WTC11 (cell line): ENCODE measurements at regions not wholly inside any gene's neighbourhood (a gene's known extent, or its start where the extent isn't known, plus 50 kb on each side); places are given as distances from the start of the nearest gene placed in this dataset.

Source experiments
- ATAC-seq: fragments of 200-7000 bp; cut with Tn5 transposase; 2 replicates; pipeline ENCODE4 v1.10.0; 2021; ENCODE audit warnings: mild to moderate bottlenecking, moderate library complexity
- CTCF ChIA-PET: fragments of 300-600 bp; sonication (Branson Sonifier 250); formaldehyde crosslinking; loops from one replicate; lab custom pipeline; 2021; ENCODE audit warnings: antibody characterized with exemption; lab: Charles Lee
- POLR2A ChIA-PET: fragments of 350-600 bp; sonication (Branson Sonifier 250); formaldehyde crosslinking; loops from one replicate; lab custom pipeline; 2021; ENCODE audit warnings: antibody characterized with exemption; lab: Charles Lee
- DNase-seq: peaks from one replicate; pipeline ENCODE4 v3.0.0; 2021; ENCODE audit warnings: low spot score
- H3K27ac Mint-ChIP-seq: 2 replicates; pipeline ENCODE4 v1.8.0; 2021; ENCODE audit warnings: mixed read lengths
- H3K27me3 Mint-ChIP-seq: 2 replicates; pipeline ENCODE4 v1.8.0; 2021; ENCODE audit warnings: low read depth, mild to moderate bottlenecking, moderate library complexity, mixed read lengths
- H3K36me3 Mint-ChIP-seq: 2 replicates; pipeline ENCODE4 v1.8.0; 2021; ENCODE audit warnings: mixed read lengths
- H3K4me1 Mint-ChIP-seq: 2 replicates; pipeline ENCODE4 v1.8.0; 2022; ENCODE audit warnings: mixed read lengths
- H3K4me3 Mint-ChIP-seq: 2 replicates; pipeline ENCODE4 v1.8.0; 2021; ENCODE audit warnings: mild to moderate bottlenecking, moderate library complexity, mixed read lengths
- H3K9me3 Mint-ChIP-seq: 2 replicates; pipeline ENCODE4 v1.8.0; 2021; ENCODE audit warnings: mixed read lengths
- AFF4 ChIP-seq: sonication (generic); formaldehyde crosslinking; IDR thresholded peaks from 2 replicates; pipeline ENCODE4 v1.8.1; 2023; ENCODE audit warnings: mild to moderate bottlenecking, missing genetic modification reagents, borderline replicate concordance
- CREM ChIP-seq: sonication (generic); formaldehyde crosslinking; IDR thresholded peaks from 2 replicates; pipeline ENCODE4 v1.8.1; 2022; ENCODE audit warnings: mild to moderate bottlenecking, missing genetic modification reagents, moderate library complexity
- EMX1 ChIP-seq: fragments of 250-450 bp; sonication (Bioruptor Pico); IDR thresholded peaks from 2 replicates; pipeline ENCODE4 v1.8.0; 2021; ENCODE audit warnings: mild to moderate bottlenecking
- FOXJ3 ChIP-seq: sonication (generic); formaldehyde crosslinking; IDR thresholded peaks from 2 replicates; pipeline ENCODE4 v1.9.0; 2021; ENCODE audit warnings: missing genetic modification reagents, mild to moderate bottlenecking, borderline replicate concordance
- FOXK1 ChIP-seq: sonication (generic); formaldehyde crosslinking; IDR thresholded peaks from 2 replicates; pipeline ENCODE4 v1.8.0; 2022; ENCODE audit warnings: mild to moderate bottlenecking, moderate library complexity, missing genetic modification reagents
- FOXP1 ChIP-seq: sonication (generic); formaldehyde crosslinking; IDR thresholded peaks from 2 replicates; pipeline ENCODE4 v1.8.0; 2022; ENCODE audit warnings: missing genetic modification reagents, mild to moderate bottlenecking, moderate library complexity, borderline replicate concordance
- GRHL2 ChIP-seq: fragments of 250-450 bp; sonication (Bioruptor Pico); IDR thresholded peaks from 2 replicates; pipeline ENCODE4 v1.8.0; 2022; ENCODE audit warnings: mild to moderate bottlenecking, moderate library complexity; ENCODE audit not compliant: insufficient replicate concordance, severe bottlenecking
- GTF2I ChIP-seq: fragments of 250-450 bp; sonication (Bioruptor Pico); conservative IDR thresholded peaks from 2 replicates; pipeline ENCODE4 v1.4.0; 2021; ENCODE audit warnings: mild to moderate bottlenecking
- HMGA2 ChIP-seq: fragments of 250-450 bp; sonication (Bioruptor Pico); IDR thresholded peaks from 2 replicates; pipeline ENCODE4 v1.4.0; 2021; ENCODE audit warnings: mild to moderate bottlenecking, moderate library complexity
- IRF1 ChIP-seq: sonication (generic); formaldehyde crosslinking; IDR thresholded peaks from 2 replicates; pipeline ENCODE4 v1.8.0; 2023; ENCODE audit warnings: missing genetic modification reagents
- IRF2 ChIP-seq: sonication (generic); formaldehyde crosslinking; IDR thresholded peaks from 2 replicates; pipeline ENCODE4 v1.8.0; 2022; ENCODE audit warnings: low read depth, missing genetic modification reagents, borderline replicate concordance
- NR2C2 ChIP-seq: sonication (generic); formaldehyde crosslinking; IDR thresholded peaks from 2 replicates; pipeline ENCODE4 v1.8.0; 2022; ENCODE audit warnings: mild to moderate bottlenecking, missing genetic modification reagents
- PRDM15 ChIP-seq: sonication (generic); formaldehyde crosslinking; IDR thresholded peaks from 2 replicates; pipeline ENCODE4 v1.8.0; 2022; ENCODE audit warnings: missing genetic modification reagents
- SOX15 ChIP-seq: fragments of 250-450 bp; sonication (Bioruptor Pico); IDR thresholded peaks from 2 replicates; pipeline ENCODE4 v1.9.0; 2021; ENCODE audit warnings: mild to moderate bottlenecking
- USF2 ChIP-seq: sonication (generic); formaldehyde crosslinking; IDR thresholded peaks from 2 replicates; pipeline ENCODE4 v1.8.1; 2023; ENCODE audit warnings: mild to moderate bottlenecking, missing genetic modification reagents, moderate library complexity
- ZNF232 ChIP-seq: sonication (generic); formaldehyde crosslinking; IDR thresholded peaks from 2 replicates; pipeline ENCODE4 v1.8.0; 2022; ENCODE audit warnings: mild to moderate bottlenecking, missing genetic modification reagents

GRCh38 chr2:106703161-106703560, 182.8 kb downstream of the ST6GAL2 start:
- Mint-ChIP-seq H3K27ac (no peak overlapping the region), H3K4me1 (0 out of 2 replicates have a peak, but pooled peaks cover 3% of the 10 kb centered on the region), H3K9me3 (peaks cover 18% of the 10 kb centered on the region), H3K4me3 (no peak overlapping the region), H3K36me3 (no peaks in the 10 kb centered on the region), H3K27me3 (no peaks in the 10 kb centered on the region)
- DNase-seq (no peak), ATAC-seq (no peak)
- TF ChIP-seq USF2 (CRISPR knock-in tag), result no peak
- TF ChIP-seq CREM (CRISPR knock-in tag), result no peak
- no peak for TF ChIP-seq FOXP1
- ChIA-PET POLR2A (no interaction called here), CTCF (no interaction called here)

- DNase-seq (no peak), ATAC-seq (no peak)
- H3K27me3 Mint-ChIP-seq, result no peaks in the 10 kb centered on the region
- H3K4me1 Mint-ChIP-seq, result 0 out of 2 replicates have a peak, but pooled peaks cover 3% of the 10 kb centered on the region
- no peak for TF ChIP-seq NR2C2 (CRISPR knock-in tag)
- TF ChIP-seq ZNF232, result no peak
- no peak for TF ChIP-seq EMX1 (CRISPR knock-in tag)
- TF ChIP-seq PRDM15 (CRISPR knock-in tag), result no peak
- no peak for TF ChIP-seq USF2 (CRISPR knock-in tag)
- TF ChIP-seq FOXK1 (CRISPR knock-in tag), result no peak
- no peak for TF ChIP-seq FOXJ3 (CRISPR knock-in tag)
- TF ChIP-seq IRF2 (CRISPR knock-in tag), result no peak
- no peak for TF ChIP-seq IRF1 (CRISPR knock-in tag)
- no peak for TF ChIP-seq GTF2I (CRISPR knock-in tag)
- TF ChIP-seq HMGA2 (CRISPR knock-in tag), result no peak
- TF ChIP-seq GRHL2 (CRISPR knock-in tag), result no peak
- no peak for TF ChIP-seq SOX15
- TF ChIP-seq AFF4 (CRISPR knock-in tag), result no peak
- H3K4me3 Mint-ChIP-seq, result no peak overlapping the region
- POLR2A ChIA-PET, result no interaction called here
- CTCF ChIA-PET, result no interaction called here
- H3K9me3 Mint-ChIP-seq, result peaks cover 12% of the 10 kb centered on the region
- H3K27ac Mint-ChIP-seq, result no peak overlapping the region
- H3K36me3 Mint-ChIP-seq, result no peaks in the 10 kb centered on the region
Observed at GRCh38 chr2:106704798-106705197, 181.2 kb downstream of the ST6GAL2 start.
